GM19463 (cell line): ENCODE measurements at regions not wholly inside any gene's neighbourhood (a gene's known extent, or its start where the extent isn't known, plus 50 kb on each side); places are given as distances from the start of the nearest gene placed in this dataset.
"Not testable (repeated sequence)": the region's sequence is repeated elsewhere in the genome, so short reads cannot be mapped to it uniquely, and the experiment has no call there.

Source experiments
- ATAC-seq: cut with Tn5 transposase; IDR thresholded peaks from one replicate; pipeline ENCODE4 v1.9.1; 2021; ENCODE audit warnings: mild to moderate bottlenecking, moderate library complexity; ENCODE audit not compliant: unreplicated experiment

DNA sequence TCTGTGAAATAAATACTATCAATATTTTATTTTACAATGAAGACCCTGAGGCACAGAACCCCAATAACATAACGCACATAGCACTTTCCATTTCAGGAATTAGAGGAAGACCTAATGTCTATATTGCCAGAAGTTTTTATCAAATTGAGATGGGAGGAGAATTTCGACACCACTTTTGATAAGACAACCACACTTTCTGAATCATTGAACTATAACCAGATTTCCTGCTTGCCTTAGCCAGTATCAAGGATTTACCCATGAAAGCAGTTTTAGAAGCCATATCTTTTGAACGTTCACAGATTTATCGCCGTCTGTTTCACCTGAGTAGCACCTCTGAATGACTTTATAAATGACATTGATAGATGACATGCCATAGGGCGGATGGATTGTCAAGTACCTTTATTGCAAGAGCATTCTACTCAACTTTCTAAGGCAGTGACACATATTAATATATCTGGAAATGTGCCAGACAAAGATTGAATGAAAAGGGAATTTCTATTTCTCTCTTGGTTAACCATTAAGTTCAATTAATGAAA, 768.4 kb downstream of the LTN1 start:
- no peak for ATAC-seq

DNA sequence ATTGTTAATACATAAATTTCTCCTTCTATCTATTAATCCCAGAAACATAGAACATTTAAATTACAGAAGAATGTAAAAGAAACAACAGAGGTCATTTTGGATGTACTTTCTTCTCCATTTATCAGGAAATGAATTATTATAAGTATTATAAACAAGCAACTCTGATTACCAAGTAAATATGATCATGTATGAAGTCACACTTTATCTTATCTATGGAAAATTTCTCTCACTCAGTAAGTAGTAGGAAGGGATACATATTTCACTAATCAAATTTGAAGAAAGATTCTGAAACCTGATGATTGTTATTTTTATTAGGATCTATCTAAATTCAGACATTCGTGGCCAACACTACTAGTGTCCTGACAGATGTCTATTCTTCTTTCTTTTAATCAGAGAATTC, 770.7 kb downstream of the LTN1 start:
- no peak for ATAC-seq

DNA sequence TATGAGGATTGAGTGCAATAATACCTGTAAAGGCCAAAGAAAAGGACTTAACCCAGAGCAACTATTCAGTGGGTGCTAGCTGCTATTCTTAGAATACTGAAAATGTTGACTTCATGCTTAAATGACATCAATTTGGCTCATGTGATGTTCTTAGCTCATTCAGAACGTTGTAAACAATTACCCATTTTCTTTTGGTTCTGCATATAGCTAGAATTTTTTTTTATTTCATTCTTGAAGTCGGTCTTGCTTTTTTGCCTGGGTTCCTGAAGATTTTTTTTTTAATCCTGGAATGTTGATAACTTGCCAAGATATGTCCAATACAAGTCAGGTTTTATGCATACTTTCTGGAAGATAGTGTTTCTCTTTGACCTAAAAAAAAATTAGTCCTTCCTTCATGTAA, 772.0 kb downstream of the LTN1 start:
- no peak for ATAC-seq

DNA sequence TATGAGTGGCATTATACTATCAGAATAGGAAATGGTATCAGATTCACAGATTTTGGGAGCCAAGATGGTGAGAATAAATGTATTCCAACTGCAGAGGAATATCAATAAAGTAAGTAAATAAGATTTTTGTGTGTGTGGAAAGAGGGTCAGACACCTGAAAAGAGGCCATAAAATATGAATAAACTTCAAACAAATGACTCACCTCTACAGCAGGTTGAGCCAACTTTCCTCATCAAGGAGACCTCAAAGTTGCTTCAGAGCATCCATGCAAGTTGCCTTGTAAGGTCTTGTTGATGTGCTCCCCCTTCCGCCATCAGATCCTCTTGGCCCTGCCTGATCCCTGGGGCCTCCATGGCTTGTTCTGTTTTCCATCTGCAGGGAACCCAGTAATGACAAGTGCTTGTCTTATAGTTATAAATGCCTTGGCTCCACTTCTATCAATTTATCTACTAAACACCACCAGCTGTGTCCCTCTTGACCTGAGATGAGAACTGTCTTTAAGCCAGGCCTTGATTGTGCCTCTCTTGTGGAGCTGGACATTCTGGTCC, 775.6 kb downstream of the LTN1 start:
- ATAC-seq: no peak

DNA sequence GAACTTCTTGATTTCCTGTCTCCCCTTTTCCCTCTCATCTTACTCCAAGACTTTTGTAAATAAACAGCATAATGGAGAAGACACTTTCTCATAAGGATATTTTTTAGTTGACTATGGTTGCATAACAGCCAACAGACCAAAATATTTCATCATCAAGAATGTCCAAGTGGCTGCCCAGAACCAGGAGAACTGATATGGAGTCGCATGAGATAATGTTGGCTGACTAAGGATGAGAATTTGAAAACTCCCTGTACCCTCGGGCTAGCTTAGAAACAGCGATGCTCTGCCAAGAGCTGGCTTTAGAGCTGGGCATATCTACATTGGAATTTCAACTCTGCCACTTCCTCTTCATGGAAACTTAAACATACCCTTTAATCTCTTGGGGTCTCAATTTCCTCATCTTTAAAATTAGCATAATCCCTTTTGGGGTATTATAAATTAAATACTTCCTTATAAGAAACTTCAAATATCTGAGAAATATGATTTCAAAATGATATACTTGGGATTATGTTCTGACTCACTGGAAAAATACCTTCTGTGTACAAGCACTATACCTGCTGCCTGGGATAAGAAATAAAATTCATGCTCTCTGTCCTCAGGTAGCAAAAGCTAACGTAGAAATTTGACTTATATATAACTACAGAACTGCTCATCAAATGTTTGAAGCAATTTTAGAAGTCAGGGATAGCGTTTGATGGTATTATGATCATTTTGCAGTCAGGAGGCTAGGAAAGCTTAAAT, 777.3 kb downstream of the LTN1 start:
- no peak for ATAC-seq

DNA sequence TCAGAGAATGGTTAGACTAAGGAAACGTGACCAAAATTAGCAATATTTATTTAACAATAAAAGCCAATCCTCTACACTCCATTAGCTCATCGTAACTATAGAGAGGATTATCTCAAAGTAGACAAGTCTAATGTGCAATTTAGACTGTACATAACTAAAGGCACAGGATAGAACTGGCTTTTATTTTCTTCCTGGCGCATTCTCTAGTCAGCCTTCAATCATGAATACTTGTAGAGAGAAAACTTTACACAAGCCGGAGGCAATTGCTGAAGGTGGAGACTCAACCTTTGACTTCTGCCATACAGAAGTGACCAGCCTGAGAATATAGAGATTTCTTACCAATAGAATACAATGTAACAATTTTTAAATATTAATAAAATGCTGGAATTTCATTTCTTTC, 777.9 kb downstream of the LTN1 start:
- ATAC-seq: no peak

DNA sequence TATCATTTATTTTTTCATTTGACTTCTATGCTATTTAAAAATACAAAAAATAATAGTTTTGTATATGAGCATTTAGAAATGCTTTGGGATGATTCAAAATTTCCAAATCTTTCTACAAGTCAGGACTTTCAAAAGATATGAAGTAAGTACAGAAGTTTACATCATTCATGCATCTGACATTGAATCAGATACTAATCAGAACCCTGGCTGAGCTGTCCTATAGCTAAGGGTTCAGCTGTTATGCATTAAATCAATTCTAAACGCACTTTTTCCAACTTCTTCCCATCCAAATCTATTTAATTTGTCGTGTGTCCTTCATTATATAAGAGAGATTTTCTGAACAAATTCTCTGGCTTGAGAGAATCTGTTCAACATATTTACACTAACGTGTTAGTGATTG, 779.4 kb downstream of the LTN1 start:
- ATAC-seq: no peak

DNA sequence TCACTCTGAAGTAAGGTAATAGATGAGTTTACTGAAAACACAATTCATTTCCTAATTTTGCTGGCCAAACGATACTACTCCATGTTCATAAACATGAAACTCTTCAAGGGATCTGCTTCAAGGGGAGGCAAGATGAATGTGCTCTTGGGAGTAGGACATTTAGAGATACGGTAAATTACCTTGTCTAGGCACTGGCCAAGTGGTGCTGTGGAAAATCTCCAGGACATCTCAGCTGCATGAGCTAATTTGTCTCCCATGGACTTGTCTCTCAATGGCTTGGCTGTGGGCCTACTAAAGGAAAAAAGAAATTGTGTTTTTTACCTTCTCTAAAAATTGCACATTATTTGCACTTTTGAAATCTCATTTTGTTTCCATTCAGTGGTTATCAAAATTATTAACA, 780.6 kb downstream of the LTN1 start:
- no peak for ATAC-seq

DNA sequence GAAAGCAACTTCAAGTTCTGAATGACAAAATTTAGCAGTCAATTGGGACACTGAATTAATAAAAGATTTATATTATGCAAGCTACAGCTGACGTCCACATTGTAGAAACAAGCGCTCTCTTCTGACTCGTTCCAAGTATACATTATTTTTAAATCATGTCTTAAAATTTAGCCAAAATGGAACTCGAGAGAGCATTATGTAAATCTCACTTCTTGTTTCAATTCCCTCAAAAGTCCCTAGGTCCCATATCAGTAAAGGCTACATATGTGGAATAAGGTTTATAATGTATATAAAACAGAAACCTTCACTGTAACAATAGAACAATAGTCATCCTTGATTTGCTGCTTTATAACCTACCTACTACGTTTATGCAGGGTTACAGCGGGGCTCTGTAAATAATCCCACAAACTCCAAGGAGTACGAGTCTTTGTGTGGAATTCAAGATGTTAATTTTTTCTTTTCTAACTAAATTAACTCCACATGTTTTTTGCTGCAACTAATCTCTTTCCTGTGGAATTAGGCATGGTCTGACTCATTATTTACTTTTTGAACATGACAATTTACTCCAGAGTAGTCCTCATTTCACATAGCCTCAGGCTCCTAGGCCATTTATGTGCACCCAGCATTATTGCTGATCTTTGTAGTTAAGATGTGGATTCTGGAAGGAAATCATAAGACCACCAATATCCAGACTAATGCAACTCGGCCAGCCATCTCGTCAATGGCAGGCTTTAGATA, 785.1 kb downstream of the LTN1 start:
- ATAC-seq: no peak

DNA sequence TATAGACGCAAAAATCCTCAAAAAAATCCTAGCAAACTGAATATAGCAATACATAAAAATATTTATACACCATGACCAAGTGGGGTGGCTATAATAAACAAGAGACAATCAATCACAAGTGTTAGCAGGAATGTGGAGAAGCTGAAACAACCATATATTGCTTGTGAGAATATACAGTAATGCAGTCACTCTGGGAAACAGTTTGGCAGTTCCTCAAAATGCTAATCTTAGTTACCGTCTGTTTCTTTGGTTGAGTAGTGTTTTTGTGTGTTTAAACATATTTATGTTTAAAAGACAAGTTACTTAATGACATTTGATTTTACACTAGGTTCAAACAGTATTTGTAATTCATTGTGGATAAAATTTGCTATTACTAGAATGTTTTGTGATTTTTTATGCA, 792.0 kb downstream of the LTN1 start:
- no peak for ATAC-seq

DNA sequence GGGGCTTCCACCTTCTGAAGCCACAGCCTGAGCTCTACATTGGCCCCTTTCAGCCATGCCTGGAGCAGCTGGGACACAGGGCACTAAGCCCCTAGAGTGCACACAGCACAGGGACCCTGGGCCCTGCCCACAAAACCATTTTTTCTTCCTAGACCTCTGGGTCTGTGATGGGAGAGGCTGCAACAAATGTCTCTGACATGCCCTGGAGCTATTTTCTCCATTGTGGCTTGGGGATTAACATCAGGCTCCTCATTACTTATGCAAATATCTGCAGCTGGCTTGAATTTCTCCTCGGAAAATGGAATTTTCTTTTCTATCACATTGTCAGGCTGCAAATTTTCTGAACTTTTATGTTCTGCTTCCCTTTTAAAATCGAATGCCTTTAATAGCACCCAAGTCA, 795.7 kb downstream of the LTN1 start:
- ATAC-seq: no peak

DNA sequence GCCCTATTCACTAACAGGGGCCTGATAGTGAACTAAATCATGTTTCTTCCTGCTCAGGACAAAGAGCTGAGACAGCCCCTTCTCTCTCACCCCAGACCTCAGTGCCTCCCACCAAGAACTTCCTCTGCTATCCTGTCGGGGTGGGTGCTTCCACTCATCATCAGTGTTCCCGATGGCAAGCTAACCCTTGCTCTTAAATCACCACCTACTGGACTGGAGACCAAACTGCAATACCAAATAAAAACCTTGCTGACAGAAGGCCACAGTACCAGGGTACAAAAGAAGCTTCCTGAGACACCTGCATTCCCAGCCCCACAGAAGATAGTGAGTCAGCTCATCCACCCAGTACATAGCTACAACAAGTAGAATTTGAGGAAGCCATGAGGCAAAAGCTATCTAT, 799.5 kb downstream of the LTN1 start:
- ATAC-seq: no peak

DNA sequence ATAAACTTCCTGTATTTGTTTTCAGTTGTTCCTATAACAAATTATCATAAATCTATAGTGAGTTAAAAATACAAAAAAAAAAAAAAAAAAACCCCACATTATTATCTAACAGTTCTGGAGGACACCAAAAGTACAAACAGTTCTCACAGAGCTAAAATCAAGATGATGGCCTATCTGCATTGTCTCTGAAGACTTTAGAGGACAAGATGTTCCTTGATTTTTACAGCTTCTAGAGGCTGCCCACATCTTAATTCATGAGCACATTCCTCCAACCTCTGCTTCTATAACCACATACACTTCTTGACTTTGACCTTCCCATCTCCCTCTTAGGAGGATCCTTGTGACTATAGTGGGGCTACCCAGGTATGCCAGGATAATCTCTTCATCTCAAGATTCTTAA, 806.1 kb downstream of the LTN1 start:
- no peak for ATAC-seq

DNA sequence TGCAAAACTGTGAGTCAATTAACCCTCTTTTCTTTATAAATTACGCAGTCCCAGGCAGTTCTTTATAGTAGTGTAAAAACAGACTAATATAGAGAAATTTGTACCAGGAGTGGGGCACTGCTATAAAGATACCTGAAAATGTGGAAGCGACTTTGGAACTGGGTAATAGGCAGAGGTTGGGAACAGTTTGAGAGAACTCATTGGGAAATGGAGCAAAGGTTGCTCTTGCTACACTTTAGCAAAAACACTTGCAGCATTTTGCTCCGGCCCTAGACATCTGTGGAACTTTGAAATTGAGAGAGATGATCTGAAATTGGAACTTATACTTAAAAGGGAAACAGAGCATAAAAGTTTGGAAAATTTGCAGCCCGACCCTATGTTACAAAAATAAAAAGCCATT, 810.9 kb downstream of the LTN1 start:
- ATAC-seq: no peak

DNA sequence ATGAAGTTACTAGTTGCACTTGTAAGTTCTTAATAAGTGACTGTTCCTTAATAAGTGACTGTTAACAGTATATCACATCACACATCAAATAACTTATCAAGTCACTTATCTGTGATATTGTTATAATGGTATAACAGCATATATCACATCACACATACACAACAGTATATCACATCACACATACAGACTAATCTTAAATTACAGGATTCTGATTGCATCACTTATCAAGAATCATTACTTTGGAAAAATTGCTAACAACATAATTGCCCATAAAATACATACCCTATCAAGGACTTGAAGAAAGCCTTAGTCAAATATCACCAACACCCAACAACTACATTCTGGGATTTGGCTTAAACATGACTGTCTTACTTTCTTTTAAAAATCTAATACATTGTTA, 813.5 kb downstream of the LTN1 start:
- ATAC-seq: no peak

DNA sequence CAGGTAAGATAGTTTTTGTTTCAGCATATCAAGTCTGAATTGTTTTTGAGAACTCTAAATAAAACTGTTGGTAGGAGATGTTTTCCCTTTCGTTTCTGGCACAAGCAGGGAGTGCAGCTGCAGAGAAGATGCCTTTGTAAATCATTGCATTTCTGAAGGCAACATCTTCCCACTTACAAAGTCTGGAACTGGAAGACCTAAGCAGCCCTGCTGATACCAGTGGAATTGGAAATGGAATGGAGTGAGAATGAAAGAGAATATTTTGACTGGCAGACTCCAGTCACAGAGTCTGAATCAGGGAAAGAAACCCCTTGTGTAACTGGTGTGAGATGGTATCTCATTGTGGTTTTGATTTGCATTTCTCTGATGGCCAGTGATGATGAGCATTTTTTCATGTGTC, 815.6 kb downstream of the LTN1 start:
- ATAC-seq: no peak

DNA sequence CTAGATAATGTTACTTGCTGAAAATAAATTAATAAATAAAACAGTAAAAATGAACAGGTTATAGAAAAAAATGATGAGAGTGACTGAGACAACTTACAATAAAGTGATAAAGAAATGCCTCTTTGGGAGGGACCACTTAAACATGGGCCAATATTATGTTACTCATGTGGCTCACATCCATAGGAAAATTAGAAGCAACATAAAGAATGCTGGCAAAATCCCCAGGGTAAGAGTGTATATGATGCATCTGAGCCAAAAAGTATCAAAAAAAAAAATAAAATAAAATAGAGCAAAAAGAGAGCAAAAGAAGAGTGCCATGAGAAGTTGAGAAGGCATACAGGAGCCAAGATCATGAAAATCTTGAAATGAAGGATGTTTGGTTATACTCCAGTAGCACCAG, 818.0 kb downstream of the LTN1 start:
- ATAC-seq: no peak

DNA sequence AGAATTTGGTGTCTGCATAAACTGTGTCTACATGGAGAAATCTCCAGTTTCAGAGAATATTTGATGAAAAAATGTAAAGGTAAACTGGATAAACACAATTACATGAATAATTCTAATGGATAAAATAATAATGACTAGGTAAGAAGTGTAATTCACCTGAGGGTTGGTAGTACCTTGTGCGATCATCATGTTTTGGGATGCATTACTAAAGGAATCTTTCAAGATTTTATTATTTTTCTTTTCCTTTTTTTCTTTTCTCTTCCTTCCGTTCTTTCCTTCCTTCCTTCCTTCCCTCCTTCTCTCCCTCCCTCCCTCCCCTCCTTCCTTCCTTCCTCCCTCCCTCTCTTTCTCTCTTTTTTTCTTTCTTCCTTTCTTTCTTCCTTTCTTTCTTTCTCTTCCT, 818.7 kb downstream of the LTN1 start:
- ATAC-seq: no peak

DNA sequence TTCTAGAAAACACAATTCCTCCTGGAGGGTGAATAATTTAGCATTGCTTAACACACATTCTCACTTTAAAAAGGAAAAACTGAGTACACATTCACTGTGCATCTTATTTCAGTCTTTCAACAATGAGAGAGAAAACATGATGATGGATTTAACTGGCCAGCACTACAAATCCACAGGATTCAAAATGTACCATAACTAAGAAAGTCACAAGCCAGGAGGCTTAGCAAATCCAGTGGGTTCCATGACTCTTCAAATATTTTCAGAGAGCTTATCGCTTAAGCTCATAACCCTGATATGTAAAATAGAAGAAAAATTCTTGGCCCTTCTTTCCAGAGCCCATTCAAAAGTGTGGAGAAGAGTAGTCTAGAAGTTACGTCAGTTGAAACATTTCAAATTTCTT, 820.3 kb downstream of the LTN1 start:
- no peak for ATAC-seq

DNA sequence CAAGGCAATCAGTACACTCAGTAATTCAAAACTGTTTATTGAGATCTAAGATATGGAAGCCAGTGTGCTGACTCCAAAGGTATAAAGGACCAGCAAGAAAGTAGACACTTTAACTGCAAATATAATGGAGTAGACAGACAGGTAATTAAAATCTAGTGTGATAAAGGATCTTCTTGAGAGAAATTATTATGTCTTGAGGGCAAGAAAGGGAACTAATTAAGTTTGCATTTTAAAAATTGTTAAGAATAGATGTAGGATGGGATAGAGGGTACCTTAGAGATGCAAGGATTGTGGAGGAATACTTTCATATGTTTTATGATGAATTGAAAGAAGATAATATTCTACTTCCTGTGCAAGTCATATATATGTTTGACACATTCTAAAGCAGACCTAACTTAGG, 825.3 kb downstream of the LTN1 start:
- no peak for ATAC-seq

DNA sequence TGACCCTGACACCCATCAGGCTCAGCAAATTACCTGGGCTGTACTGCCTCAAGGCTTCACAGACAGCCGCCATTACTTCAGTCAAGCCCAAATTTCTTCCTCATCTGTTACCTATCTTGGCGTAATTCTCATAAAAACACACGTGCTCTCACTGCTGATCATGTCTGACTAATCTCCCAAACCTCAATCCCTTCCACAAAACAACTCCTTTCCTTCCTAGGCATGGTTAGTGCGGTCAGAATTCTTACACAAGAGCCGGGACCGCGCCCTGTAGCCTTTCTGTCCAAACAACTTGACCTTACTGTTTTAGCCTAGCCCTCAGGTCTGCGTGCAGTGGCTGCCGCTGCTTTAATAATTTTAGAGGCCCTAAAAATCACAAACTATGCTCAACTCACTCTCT, 828.2 kb downstream of the LTN1 start:
- not testable (repeated sequence) for ATAC-seq

DNA sequence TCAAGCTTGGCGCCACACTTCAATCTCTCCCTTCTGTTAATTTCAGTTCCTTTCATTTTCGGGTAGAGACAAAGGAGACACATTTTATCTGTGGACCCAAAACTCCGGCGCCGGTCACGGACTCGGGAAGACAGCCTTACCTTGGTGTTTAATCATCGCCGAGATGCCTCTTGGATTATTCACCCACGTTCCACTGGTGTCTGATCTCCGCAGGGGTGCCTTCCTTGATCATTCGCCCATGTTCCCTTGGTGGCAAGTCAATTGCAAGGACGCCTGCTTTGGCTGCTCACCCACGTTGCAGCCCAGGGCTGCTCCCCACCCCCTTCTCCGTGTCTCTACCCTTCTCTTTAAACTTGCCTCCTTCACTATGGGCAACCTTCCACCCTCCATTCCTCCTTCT, 830.6 kb downstream of the LTN1 start:
- not testable (repeated sequence) for ATAC-seq
